ENCODE measurements at regions not wholly inside any gene's neighbourhood (a gene's known extent, or its start where the extent isn't known, plus 50 kb on each side); places are given as distances from the start of the nearest gene placed in this dataset.
"Not testable (repeated sequence)": the region's sequence is repeated elsewhere in the genome, so short reads cannot be mapped to it uniquely, and the experiment has no call there.

GRCh38 chr10:57605948-57606485, 661.7 kb downstream of the IPMK start:
- no peaks in the 10 kb centered on the region for H3K9me3 ChIP-seq
- 81 to 83% methylated on average over 4 of the region's 4 CpGs for WGBS, 2 donors
- H3K4me3 ChIP-seq: no peak overlapping the region
- no peak overlapping the region for H3K27ac ChIP-seq
- no peaks in the 10 kb centered on the region for H3K4me1 ChIP-seq
- DNase-seq: no peak
- no peaks in the 10 kb centered on the region for H3K27me3 ChIP-seq
- intact Hi-C loops (cut with DNase I): no loop called here
- TF ChIP-seq POLR2A (IDR thresholded peaks at IDR 0.05): no peak
- no peak for TF ChIP-seq EP300 (IDR thresholded peaks at IDR 0.05)
- no peak for TF ChIP-seq POLR2AphosphoS5 (IDR thresholded peaks at IDR 0.05)
- TF ChIP-seq, protein P1, sequence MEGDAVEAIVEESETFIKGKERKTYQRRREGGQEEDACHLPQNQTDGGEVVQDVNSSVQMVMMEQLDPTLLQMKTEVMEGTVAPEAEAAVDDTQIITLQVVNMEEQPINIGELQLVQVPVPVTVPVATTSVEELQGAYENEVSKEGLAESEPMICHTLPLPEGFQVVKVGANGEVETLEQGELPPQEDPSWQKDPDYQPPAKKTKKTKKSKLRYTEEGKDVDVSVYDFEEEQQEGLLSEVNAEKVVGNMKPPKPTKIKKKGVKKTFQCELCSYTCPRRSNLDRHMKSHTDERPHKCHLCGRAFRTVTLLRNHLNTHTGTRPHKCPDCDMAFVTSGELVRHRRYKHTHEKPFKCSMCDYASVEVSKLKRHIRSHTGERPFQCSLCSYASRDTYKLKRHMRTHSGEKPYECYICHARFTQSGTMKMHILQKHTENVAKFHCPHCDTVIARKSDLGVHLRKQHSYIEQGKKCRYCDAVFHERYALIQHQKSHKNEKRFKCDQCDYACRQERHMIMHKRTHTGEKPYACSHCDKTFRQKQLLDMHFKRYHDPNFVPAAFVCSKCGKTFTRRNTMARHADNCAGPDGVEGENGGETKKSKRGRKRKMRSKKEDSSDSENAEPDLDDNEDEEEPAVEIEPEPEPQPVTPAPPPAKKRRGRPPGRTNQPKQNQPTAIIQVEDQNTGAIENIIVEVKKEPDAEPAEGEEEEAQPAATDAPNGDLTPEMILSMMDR (IDR thresholded peaks at IDR 0.05): no peak
- no peaks in the 10 kb centered on the region for H3K36me3 ChIP-seq

GRCh38 chr10:57599440-57599839, 668.3 kb downstream of the IPMK start:
- intact Hi-C loops (cut with DNase I): no loop called here
- H3K27ac ChIP-seq: no peak overlapping the region
- H3K4me3 ChIP-seq: no peak overlapping the region
- no peaks in the 10 kb centered on the region for H3K9me3 ChIP-seq
- H3K27me3 ChIP-seq: no peaks in the 10 kb centered on the region
- H3K36me3 ChIP-seq: no peaks in the 10 kb centered on the region
- DNase-seq: no peak
- TF ChIP-seq POLR2A (IDR thresholded peaks at IDR 0.05) (no peak), EP300 (IDR thresholded peaks at IDR 0.05) (no peak), POLR2AphosphoS5 (IDR thresholded peaks at IDR 0.05) (no peak)
- TF ChIP-seq, protein P1 (IDR thresholded peaks at IDR 0.05): no peak
- H3K4me1 ChIP-seq: no peaks in the 10 kb centered on the region
- WGBS, 2 donors: 87 to 90% methylated on average over 4 of the region's 4 CpGs

- Histone ChIP-seq H3K9me3 (no peaks in the 10 kb centered on the region), H3K4me3 (no peak overlapping the region), H3K27me3 (no peaks in the 10 kb centered on the region), H3K27ac (no peak overlapping the region), H3K4me1 (no peaks in the 10 kb centered on the region), H3K36me3 (no peaks in the 10 kb centered on the region)
- DNase-seq: no peak
- TF ChIP-seq POLR2A (IDR thresholded peaks at IDR 0.05) (no peak), POLR2AphosphoS5 (IDR thresholded peaks at IDR 0.05) (no peak), EP300 (IDR thresholded peaks at IDR 0.05) (no peak)
- TF ChIP-seq, protein P1 (IDR thresholded peaks at IDR 0.05): no peak
- intact Hi-C loops (cut with DNase I): no loop called here
- whole genome bisulfite sequencing, 2 donors: 88 to 90% methylated on average over 1 of the region's 1 CpG
Measured at GRCh38 chr10:57593983-57594573, 673.6 kb downstream of the IPMK start.

GRCh38 chr10:57579926-57580325, 687.8 kb downstream of the IPMK start:
- H3K36me3 ChIP-seq: no peaks in the 10 kb centered on the region
- DNase-seq: no peak
- H3K9me3 ChIP-seq: no peaks in the 10 kb centered on the region
- intact Hi-C loops (cut with DNase I): no loop called here
- no peak for TF ChIP-seq POLR2AphosphoS5 (IDR thresholded peaks at IDR 0.05)
- TF ChIP-seq, protein P1 (IDR thresholded peaks at IDR 0.05): peak in 1 of 4 experiments; percentile 15
- H3K27me3 ChIP-seq: no peaks in the 10 kb centered on the region
- H3K27ac ChIP-seq: no peak overlapping the region
- H3K4me1 ChIP-seq: no peaks in the 10 kb centered on the region
- no peak overlapping the region for H3K4me3 ChIP-seq

DNA sequence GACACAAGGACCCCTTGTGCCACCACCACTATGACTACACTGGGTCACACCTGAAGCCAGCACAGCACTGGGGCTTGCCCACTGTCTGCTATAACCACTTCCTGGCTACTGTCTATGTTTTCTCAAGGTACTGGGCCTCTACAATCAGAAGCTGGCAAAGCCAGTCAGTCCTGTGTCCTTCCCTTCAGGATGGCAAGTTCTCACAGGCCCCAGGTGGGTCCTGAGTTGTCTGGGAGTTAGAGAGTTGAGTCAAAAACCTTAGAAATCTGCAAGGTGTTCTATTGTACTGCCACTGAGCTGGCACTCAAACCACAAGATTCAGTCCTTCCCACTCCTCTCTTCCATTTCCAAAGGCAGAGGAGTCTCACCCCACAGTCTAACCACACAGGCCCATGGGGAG, 705.5 kb downstream of the IPMK start:
- no peaks in the 10 kb centered on the region for H3K4me1 ChIP-seq
- H3K27ac ChIP-seq: no peak overlapping the region
- intact Hi-C loops (cut with DNase I): no loop called here
- no peak for DNase-seq
- no peak overlapping the region for H3K4me3 ChIP-seq
- H3K36me3 ChIP-seq: no peaks in the 10 kb centered on the region
- TF ChIP-seq EP300 (IDR thresholded peaks at IDR 0.05) (no peak), POLR2A (IDR thresholded peaks at IDR 0.05) (no peak), POLR2AphosphoS5 (IDR thresholded peaks at IDR 0.05) (no peak)
- TF ChIP-seq, protein P1 (IDR thresholded peaks at IDR 0.05): no peak
- no peaks in the 10 kb centered on the region for H3K27me3 ChIP-seq
- no peaks in the 10 kb centered on the region for H3K9me3 ChIP-seq

DNA sequence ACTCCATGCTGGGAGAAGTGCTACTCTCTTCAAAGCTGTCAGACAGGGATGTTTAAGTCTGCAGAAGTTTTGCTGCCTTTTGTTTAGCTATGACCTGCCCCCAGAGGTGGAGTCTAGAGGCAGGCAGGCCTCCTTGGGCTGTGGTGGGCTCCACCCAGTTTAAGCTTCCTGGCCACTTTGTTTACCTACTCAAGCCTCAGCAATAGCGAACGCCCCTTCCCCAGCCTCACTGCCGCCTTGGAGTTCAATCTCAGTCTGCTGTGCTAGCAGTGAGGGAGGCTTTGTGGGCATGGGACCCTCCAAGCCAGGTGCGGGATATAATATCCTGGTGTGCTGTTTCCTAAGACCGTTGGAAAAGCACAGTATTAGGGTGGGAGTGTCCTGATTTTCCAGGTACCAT, 715.9 kb downstream of the IPMK start:
- H3K9me3 ChIP-seq; intact Hi-C loops (cut with DNase I); H3K4me3 ChIP-seq; H3K4me1 ChIP-seq; H3K36me3 ChIP-seq; H3K27ac ChIP-seq; H3K27me3 ChIP-seq: not testable (repeated sequence)
- WGBS, 2 donors: 83 to 85% methylated on average over 5 of the region's 5 CpGs
- DNase-seq: peak; percentile 10

Measured in sigmoid colon (tissue), 6 donors.